NCI-H2107 treated with DMSO at 0.1 percent for 48 hours (cell line): ENCODE measurements at regions not wholly inside any gene's neighbourhood (a gene's known extent, or its start where the extent isn't known, plus 50 kb on each side); places are given as distances from the start of the nearest gene placed in this dataset.

Experiments
- DNase-seq: peaks from one replicate; lab custom pipeline; 2025; ENCODE audit not compliant: unreplicated experiment; lab: John Stamatoyannopoulos, UW

GRCh38 chr21:15233611-15234010 is 168.8 kb upstream of the NRIP1 start:
- DNase-seq, result no peak

DNA sequence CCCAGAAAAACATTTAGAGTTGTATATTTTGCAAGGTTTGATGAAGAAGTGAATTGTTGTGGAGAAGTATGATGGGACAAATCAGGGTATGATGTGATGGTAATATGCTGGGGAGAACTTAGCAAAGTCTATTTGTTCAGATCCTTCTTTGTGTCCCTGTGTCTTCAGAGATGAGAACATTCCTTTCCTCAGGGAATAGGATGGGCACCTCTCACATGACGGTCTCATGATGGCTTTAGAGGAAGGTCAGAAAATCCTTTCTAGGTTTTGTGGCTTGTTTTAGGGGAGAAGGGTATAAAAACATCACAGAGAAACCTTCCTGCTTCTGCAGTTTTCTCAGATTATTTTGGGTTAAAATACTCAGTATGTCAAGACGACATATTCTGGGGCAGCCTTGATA is 171.3 kb upstream of the NRIP1 start:
- no peak for DNase-seq

DNA sequence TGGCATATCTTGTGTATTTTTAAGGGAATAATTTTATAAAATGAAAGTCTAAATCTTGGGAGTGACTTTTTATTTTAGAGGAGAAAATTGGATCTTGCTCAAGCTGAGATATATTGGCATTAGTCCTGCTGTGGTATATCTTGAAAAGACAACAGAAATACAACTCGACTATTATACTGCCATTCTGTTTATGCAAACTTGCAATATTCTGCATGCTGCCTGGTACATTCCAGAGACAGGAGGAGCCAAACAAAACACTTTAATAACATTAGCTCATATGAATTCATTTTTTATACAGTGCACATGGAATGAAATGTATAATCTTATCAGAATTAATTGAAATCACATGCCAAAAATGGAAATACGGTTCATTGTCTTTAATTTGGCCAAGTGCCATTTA is 176.0 kb upstream of the NRIP1 start:
- no peak for DNase-seq

GRCh38 chr21:15241997-15242736 is 177.4 kb upstream of the NRIP1 start:
- no peak for DNase-seq

DNA sequence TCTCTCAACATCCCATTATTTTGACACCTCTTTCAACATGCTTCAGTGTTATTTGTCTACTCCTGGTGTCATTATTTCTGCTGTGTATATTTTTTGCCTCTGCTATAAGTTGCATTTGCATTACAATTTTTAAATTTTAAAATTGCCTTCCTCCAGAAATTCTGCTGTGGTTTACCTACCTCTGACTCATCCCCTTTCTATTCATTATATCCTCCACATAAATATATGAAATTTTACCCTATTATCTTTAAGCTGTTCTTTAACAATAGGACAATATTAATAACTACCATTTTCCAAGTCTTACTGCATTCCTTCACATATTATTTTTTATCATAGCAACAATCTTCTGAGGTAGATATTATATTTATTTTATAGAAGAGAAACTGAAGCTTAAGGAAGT is 178.1 kb upstream of the NRIP1 start:
- no peak for DNase-seq

DNA sequence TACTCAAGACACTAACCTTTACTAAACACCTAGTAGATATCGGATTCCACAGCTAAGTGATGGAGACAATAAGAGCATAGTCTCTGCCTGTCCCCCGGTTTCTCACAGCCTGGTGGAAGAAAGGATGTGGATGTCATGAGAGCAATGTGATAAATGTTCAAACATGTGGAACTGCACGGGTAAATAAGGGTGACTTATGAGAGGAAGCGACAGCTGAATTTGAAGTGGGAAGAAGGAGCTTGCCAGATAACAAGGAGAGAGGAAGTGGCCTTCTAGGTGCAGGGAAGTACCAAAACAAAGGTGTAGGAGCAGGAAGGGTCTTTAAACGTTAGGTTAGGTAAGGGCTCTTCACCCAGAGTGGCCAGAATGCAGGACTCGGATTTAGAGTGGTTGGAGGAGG is 178.6 kb upstream of the NRIP1 start:
- no peak for DNase-seq

DNA sequence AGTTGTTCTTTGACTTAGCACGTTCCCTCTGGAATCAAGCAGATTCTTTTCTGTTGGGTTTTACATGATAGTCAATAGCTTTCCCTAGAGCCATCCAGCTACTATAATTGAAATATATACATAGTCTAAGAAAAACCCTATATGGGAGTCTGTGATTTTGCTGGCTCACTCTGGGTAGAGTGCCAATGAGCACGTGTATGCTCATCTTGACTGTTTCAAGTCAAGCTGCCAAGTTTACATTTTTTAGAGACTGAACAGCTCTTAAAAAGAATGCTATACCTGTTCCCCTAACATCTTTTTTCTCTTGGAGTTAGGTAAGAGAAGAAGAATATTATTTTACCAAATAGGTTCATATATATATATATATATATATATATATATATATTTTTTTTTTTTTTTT is 182.8 kb upstream of the NRIP1 start:
- no peak for DNase-seq

GRCh38 chr21:15249285-15249993 is 184.6 kb upstream of the NRIP1 start:
- no peak for DNase-seq

- no peak for DNase-seq
Measured at GRCh38 chr21:15250384-15250783, 185.6 kb upstream of the NRIP1 start.

DNA sequence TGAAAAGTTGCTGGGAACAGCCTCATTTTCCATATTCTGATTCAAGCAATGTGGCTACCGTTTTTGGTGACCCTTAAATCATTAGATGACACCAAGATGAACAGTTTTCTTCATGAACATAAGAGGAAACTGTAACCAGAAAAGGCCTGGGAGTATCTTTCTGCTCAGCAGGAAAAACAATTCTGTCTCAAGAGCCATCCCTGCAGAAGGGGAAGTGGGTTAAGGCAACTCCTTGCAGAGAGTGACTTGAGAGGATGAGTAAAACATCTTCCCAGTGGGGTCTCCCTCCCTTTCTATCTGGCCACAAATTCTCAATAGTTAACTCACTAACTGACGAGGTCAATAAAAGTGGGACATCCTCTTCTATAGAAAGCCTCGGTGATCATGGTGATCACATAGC is 187.6 kb upstream of the NRIP1 start:
- DNase-seq, result no peak

- no peak for DNase-seq
Measured at GRCh38 chr21:15254111-15254510, 189.3 kb upstream of the NRIP1 start.

GRCh38 chr21:15255261-15255660 is 190.5 kb upstream of the NRIP1 start:
- no peak for DNase-seq

- no peak for DNase-seq
Measured at GRCh38 chr21:15255763-15256162, 191.0 kb upstream of the NRIP1 start.

GRCh38 chr21:15256996-15257395 is 192.2 kb upstream of the NRIP1 start:
- DNase-seq, result no peak

DNA sequence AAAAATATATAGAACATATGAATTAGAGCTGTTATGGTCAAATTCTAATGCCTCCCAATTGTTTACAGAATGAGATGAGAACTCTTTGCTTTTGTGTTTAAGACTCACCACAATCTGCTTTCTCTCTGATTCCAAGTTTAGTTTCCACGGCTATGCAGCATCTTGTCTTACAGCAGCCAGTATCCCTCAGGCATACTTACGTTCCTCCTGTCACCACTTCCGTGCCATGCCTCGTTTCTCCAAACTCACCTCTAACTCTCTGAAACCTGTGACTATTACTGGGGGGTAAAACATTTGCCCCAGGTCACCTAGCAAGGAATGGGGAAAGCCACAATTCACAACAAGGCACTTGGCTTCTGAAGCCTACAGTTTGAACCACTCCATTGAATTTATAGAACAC is 192.8 kb upstream of the NRIP1 start:
- DNase-seq, result no peak

GRCh38 chr21:15259824-15260223 is 195.0 kb upstream of the NRIP1 start:
- no peak for DNase-seq

- no peak for DNase-seq
Measured at GRCh38 chr21:15260604-15261003, 195.8 kb upstream of the NRIP1 start.

- peak; percentile 25 for DNase-seq
Measured at GRCh38 chr21:15264084-15264665, 199.4 kb upstream of the NRIP1 start.

DNA sequence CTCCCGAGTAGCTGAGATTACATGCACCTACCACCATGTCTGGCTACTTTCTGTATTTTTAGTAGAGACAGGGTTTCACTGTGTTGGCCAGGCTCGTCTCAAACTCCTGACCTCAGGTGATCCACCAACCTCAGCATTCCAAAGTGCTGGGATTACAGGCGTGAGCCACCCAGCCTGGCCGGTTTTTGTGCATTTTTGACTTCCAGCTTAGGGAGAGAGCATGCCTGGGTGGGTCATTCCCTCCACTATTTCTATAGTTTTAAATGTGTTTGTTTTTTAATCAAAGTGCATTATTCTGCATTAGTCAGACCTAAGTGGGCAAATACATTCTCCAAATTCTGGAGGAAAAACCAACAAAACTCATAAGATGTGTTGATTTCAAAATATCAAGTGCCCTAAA is 207.4 kb upstream of the NRIP1 start:
- no peak for DNase-seq

DNA sequence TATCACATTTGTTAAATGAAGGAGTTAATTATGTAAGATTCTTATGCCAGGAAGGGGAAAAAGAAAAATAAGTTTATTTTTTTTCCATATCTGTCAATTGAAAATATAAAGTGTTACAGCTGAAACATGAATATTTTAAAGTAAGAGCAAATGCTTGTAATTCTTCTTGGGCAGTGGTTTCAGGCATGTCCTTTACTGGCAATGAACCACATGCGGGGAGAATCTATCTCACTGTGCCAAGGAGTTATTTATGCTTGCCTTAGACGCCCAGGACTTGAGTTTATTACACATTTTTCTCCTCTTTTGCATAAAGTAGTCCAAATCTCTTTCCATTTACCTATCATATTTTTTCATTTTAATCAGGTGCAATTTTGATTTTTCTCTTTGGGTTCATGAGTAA is 207.8 kb upstream of the NRIP1 start:
- no peak for DNase-seq

GRCh38 chr21:15273244-15273643 is 208.4 kb upstream of the NRIP1 start:
- no peak for DNase-seq

GRCh38 chr21:15274701-15275485 is 210.1 kb upstream of the NRIP1 start:
- no peak for DNase-seq
